Tibial nerve (tissue), 4 donors: ENCODE measurements at regions not wholly inside any gene's neighbourhood (a gene's known extent, or its start where the extent isn't known, plus 50 kb on each side); places are given as distances from the start of the nearest gene placed in this dataset.

ENCODE experiments used
- CTCF ChIP-seq, 5 experiments: fragments of 200-600 bp in 3 of 5; fragments of 450-650 bp in 2 of 5; sonication (generic) in 3 of 5; IDR thresholded peaks; one replicate each; pipeline ENCODE4 v1.5.1; 2016 to 2019; ENCODE audit warnings: antibody characterized with exemption in 5 of 5, mild to moderate bottlenecking in 3 of 5, moderate library complexity in 2 of 5
- EP300 ChIP-seq, 2 donors: sonication (generic); formaldehyde crosslinking; IDR thresholded peaks; one replicate each; pipeline ENCODE4 v1.6.1; 2017; ENCODE audit warnings: antibody characterized with exemption in 2 of 2, mild to moderate bottlenecking in 1 of 2
- POLR2A ChIP-seq, 2 donors: fragments of 450-650 bp; IDR thresholded peaks; one replicate each; pipeline ENCODE4 v1.6.1; 2017; ENCODE audit warnings: antibody characterized with exemption in 2 of 2, mild to moderate bottlenecking in 2 of 2, moderate library complexity in 2 of 2

DNA sequence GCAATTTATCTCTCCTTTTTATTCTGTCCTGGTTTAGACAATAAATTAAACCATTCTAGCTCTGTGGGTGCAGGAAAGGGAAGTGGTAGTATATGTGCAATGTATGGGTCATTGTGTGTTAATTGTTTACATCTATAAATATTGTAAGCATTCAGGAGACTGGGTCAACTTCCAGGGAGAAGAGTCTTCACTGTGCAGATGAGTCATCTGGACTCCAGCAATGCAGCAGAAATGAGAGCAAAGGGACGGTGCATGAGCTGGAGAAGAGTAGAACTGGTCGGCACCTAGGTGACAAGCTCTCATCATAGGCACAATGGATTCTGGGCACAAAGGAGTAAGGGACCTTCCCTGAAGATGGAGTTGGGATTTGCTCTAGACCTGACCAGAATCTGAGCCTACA is 211.1 kb upstream of the DAAM1 start:
- TF ChIP-seq CTCF (IDR thresholded peaks at IDR 0.05) (no peak), POLR2A (IDR thresholded peaks at IDR 0.05) (no peak), EP300 (IDR thresholded peaks at IDR 0.05) (no peak)
